ENCODE measurements at regions not wholly inside any gene's neighbourhood (a gene's known extent, or its start where the extent isn't known, plus 50 kb on each side); places are given as distances from the start of the nearest gene placed in this dataset.

- no peaks in the 10 kb centered on the region for H3K9me3 ChIP-seq (ENCODE audit: control insufficient read depth, insufficient read depth, low read length)
- peaks cover 6 to 7% of the 10 kb centered on the region in 2 donors for H3K9me3 Mint-ChIP-seq
- no peaks in the 10 kb centered on the region for H3K4me1 ChIP-seq (ENCODE audit: control insufficient read depth, insufficient read depth, low read length)
- no peak overlapping the region for H3K4me3 Mint-ChIP-seq
- H3K27ac ChIP-seq (ENCODE audit: low read length), result no peak overlapping the region
- no peak for DNase-seq
- H3K36me3 Mint-ChIP-seq, result no peaks in the 10 kb centered on the region
- no peak overlapping the region for H3K27ac Mint-ChIP-seq
- no peaks in the 10 kb centered on the region for H3K27me3 ChIP-seq (ENCODE audit: control insufficient read depth, insufficient read depth, low read length)
- no peaks in the 10 kb centered on the region for H3K4me1 Mint-ChIP-seq
- intact Hi-C loops (cut with micrococcal nuclease), result no loop called here
- no peaks in the 10 kb centered on the region for H3K36me3 ChIP-seq (ENCODE audit: control insufficient read depth, insufficient read depth, low read length)
- H3K27me3 Mint-ChIP-seq (ENCODE audit: low read depth in 2 of 2), result no peaks in the 10 kb centered on the region
- H3K4me3 ChIP-seq (ENCODE audit: low read length), result no peak overlapping the region
- no peak for ATAC-seq
- no peak for TF ChIP-seq CTCF (IDR thresholded peaks at IDR 0.05)
- WGBS (ENCODE audit: insufficient coverage), result no CpG with 5 or more reads among the region's 1 CpG
Observed at GRCh38 chr4:31929676-31930345, 1209.6 kb downstream of the PCDH7 start.

DNA sequence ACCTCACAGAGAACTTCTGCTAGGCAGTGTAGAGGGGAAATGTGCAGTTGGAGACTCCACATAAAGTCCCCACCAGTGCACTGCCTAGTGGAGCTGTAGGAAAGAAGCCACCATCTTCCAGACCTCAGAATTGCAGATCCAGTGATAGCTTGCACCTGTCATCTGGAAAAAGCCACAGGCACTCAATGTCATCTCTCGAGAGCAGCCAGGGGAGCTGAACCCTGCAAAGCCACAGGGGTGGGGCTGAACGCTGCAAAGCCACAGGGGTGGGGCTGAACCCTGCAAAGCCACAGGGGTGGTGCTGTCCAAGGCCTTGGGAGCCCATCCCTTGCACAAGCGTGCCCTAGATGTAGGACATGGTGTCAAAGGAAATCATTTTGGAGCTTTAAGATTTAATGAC, 1226.3 kb downstream of the PCDH7 start:
- 24% methylated on average over 3 of the region's 3 CpGs for WGBS (ENCODE audit: insufficient coverage)
- TF ChIP-seq CTCF (IDR thresholded peaks at IDR 0.05), result no peak
- no peak for DNase-seq
- H3K9me3 ChIP-seq (ENCODE audit: control insufficient read depth, insufficient read depth, low read length), result peaks cover 13% of the 10 kb centered on the region
- H3K27ac ChIP-seq (ENCODE audit: low read length), result no peak overlapping the region
- no peaks in the 10 kb centered on the region for H3K4me1 Mint-ChIP-seq
- H3K4me3 ChIP-seq (ENCODE audit: low read length), result no peak overlapping the region
- H3K27me3 ChIP-seq (ENCODE audit: control insufficient read depth, insufficient read depth, low read length), result no peaks in the 10 kb centered on the region
- ATAC-seq, result no peak
- no peak overlapping the region for H3K4me3 Mint-ChIP-seq
- intact Hi-C loops (cut with micrococcal nuclease), result no loop called here
- H3K36me3 ChIP-seq (ENCODE audit: control insufficient read depth, insufficient read depth, low read length), result no peaks in the 10 kb centered on the region
- H3K9me3 Mint-ChIP-seq, result peaks cover 13 to 24% of the 10 kb centered on the region in 2 donors
- H3K27ac Mint-ChIP-seq, result no peak overlapping the region
- H3K27me3 Mint-ChIP-seq (ENCODE audit: low read depth in 2 of 2), result no peaks in the 10 kb centered on the region
- peaks cover 6% of the 10 kb centered on the region for H3K36me3 Mint-ChIP-seq
- no peaks in the 10 kb centered on the region for H3K4me1 ChIP-seq (ENCODE audit: control insufficient read depth, insufficient read depth, low read length)

DNA sequence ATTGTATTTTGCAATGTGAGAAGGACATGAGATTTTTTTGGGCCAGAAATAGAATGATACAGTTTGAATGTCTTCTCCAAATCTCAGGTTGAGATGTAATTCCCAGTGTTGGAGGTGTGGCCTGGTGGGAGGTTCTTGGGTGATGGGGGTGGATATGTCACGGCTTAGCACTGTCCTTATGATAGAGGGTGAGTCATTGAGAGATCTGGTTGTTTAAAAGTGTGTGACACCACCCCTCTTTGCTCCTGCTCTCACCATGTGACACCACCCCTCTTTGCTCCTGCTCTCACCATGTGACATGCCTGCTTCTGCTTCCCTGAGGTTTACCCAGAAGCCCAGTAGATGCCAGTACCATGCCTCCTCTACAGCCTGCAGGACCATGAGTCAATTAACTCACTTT, 1226.9 kb downstream of the PCDH7 start:
- no peaks in the 10 kb centered on the region for H3K27me3 ChIP-seq (ENCODE audit: control insufficient read depth, insufficient read depth, low read length)
- no peaks in the 10 kb centered on the region for H3K27me3 Mint-ChIP-seq (ENCODE audit: low read depth in 2 of 2)
- H3K9me3 Mint-ChIP-seq, result peaks cover 13 to 24% of the 10 kb centered on the region in 2 donors
- no peak overlapping the region for H3K27ac ChIP-seq (ENCODE audit: low read length)
- no peak overlapping the region for H3K4me3 Mint-ChIP-seq
- DNase-seq, result no peak
- ATAC-seq, result no peak
- H3K4me1 Mint-ChIP-seq, result no peaks in the 10 kb centered on the region
- no peaks in the 10 kb centered on the region for H3K36me3 ChIP-seq (ENCODE audit: control insufficient read depth, insufficient read depth, low read length)
- no peaks in the 10 kb centered on the region for H3K4me1 ChIP-seq (ENCODE audit: control insufficient read depth, insufficient read depth, low read length)
- H3K4me3 ChIP-seq (ENCODE audit: low read length), result no peak overlapping the region
- WGBS (ENCODE audit: insufficient coverage), result 77% methylated on average over 1 of the region's 1 CpG
- TF ChIP-seq CTCF (IDR thresholded peaks at IDR 0.05), result no peak
- peaks cover 6% of the 10 kb centered on the region for H3K36me3 Mint-ChIP-seq
- intact Hi-C loops (cut with micrococcal nuclease), result no loop called here
- H3K27ac Mint-ChIP-seq, result no peak overlapping the region
- H3K9me3 ChIP-seq (ENCODE audit: control insufficient read depth, insufficient read depth, low read length), result peaks cover 13% of the 10 kb centered on the region

DNA sequence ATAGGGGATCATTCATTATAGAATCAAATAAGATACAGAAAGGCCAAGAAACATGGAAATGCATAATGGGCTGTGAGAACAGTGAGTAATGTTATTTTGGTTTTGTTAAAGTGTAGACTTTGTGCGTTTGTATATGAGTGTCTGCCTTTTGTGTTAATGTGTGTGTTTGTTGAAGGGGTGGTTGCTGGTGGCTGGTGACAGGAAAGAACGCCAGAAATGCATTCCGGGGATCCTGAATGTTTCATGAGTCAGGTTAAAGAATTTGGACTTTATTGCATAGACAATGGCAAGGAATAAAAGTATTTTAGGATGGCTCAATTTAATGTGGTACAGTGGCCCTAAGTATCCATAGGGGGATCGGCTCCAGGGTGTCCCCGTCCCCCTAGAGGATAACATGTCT, 1228.9 kb downstream of the PCDH7 start:
- TF ChIP-seq CTCF (IDR thresholded peaks at IDR 0.05), result no peak
- Mint-ChIP-seq H3K4me1 (no peaks in the 10 kb centered on the region), H3K27me3 (ENCODE audit: low read depth in 2 of 2) (no peaks in the 10 kb centered on the region), H3K27ac (no peak overlapping the region), H3K4me3 (no peak overlapping the region), H3K36me3 (peaks cover 5% of the 10 kb centered on the region), H3K9me3 (peaks cover 11 to 20% of the 10 kb centered on the region in 2 donors)
- 81% methylated on average over 4 of the region's 5 CpGs for WGBS (ENCODE audit: insufficient coverage)
- intact Hi-C loops (cut with micrococcal nuclease), result no loop called here
- Histone ChIP-seq H3K4me3 (ENCODE audit: low read length) (no peak overlapping the region), H3K27ac (ENCODE audit: low read length) (no peak overlapping the region), H3K27me3 (ENCODE audit: control insufficient read depth, insufficient read depth, low read length) (no peaks in the 10 kb centered on the region), H3K9me3 (ENCODE audit: control insufficient read depth, insufficient read depth, low read length) (peaks cover 13% of the 10 kb centered on the region), H3K4me1 (ENCODE audit: control insufficient read depth, insufficient read depth, low read length) (no peaks in the 10 kb centered on the region), H3K36me3 (ENCODE audit: control insufficient read depth, insufficient read depth, low read length) (no peaks in the 10 kb centered on the region)
- ATAC-seq (no peak), DNase-seq (no peak)

All from natural killer cell (primary cell).